Uterus (tissue), 2 donors: ENCODE measurements at regions not wholly inside any gene's neighbourhood (a gene's known extent, or its start where the extent isn't known, plus 50 kb on each side); places are given as distances from the start of the nearest gene placed in this dataset.

ENCODE experiments used
- POLR2A ChIP-seq, 2 donors: fragments of 450-650 bp; IDR thresholded peaks; one replicate each; pipeline ENCODE4 v1.6.1; 2016; ENCODE audit warnings: antibody characterized with exemption in 2 of 2, mild to moderate bottlenecking in 1 of 2, moderate library complexity in 1 of 2
- TF ChIP-seq, protein P1 (sequence below), 4 experiments: fragments of 200-600 bp in 2 of 4; fragments of 450-650 bp in 2 of 4; sonication (generic) in 2 of 4; IDR thresholded peaks; one replicate each; pipeline ENCODE4 v1.5.1; 2016 to 2019; ENCODE audit warnings: antibody characterized with exemption in 4 of 4, mild to moderate bottlenecking in 2 of 4, moderate library complexity in 1 of 4

DNA sequence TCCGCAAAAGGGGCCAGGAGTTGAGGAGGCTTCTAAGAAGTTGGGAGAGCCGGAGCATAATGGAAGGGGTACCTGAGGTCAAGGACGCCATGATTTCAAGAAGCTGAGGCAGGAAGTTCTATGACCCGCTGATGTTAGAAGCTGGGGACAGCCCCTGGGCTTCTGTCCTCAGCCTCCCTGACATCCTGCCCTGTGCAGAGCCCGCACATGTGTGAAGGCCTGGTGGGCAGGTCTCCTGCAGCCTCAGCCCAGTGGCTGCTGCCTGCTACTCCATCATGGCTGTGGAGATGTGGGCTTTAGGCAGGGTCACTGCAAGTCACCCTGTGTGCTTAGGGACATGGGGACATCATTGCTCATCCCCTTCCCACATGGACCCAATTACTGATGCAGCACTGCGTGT lies 53.8 kb upstream of the PCBD1 start:
- TF ChIP-seq, protein P1, sequence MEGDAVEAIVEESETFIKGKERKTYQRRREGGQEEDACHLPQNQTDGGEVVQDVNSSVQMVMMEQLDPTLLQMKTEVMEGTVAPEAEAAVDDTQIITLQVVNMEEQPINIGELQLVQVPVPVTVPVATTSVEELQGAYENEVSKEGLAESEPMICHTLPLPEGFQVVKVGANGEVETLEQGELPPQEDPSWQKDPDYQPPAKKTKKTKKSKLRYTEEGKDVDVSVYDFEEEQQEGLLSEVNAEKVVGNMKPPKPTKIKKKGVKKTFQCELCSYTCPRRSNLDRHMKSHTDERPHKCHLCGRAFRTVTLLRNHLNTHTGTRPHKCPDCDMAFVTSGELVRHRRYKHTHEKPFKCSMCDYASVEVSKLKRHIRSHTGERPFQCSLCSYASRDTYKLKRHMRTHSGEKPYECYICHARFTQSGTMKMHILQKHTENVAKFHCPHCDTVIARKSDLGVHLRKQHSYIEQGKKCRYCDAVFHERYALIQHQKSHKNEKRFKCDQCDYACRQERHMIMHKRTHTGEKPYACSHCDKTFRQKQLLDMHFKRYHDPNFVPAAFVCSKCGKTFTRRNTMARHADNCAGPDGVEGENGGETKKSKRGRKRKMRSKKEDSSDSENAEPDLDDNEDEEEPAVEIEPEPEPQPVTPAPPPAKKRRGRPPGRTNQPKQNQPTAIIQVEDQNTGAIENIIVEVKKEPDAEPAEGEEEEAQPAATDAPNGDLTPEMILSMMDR (IDR thresholded peaks at IDR 0.05), result no peak
- TF ChIP-seq POLR2A (IDR thresholded peaks at IDR 0.05), result no peak
